GM12875 (cell line): ENCODE measurements at regions not wholly inside any gene's neighbourhood (a gene's known extent, or its start where the extent isn't known, plus 50 kb on each side); places are given as distances from the start of the nearest gene placed in this dataset.

Experiments
- H3K4me3 ChIP-seq: one replicate; pipeline ENCODE4 v1.5.1; 2011; ENCODE audit warnings: low read depth, low read length, control low read depth
- CTCF ChIP-seq: IDR thresholded peaks from 2 replicates; pipeline ENCODE4 v1.5.1; 2011; ENCODE audit warnings: low read depth, mild to moderate bottlenecking, control low read depth, inconsistent platforms, low read length, moderate library complexity, borderline replicate concordance; ENCODE audit not compliant: insufficient read depth

GRCh38 chr9:12272471-12273120, 420.6 kb upstream of the TYRP1 start:
- no peak for TF ChIP-seq CTCF

GRCh38 chr9:12274577-12274976, 418.6 kb upstream of the TYRP1 start:
- TF ChIP-seq CTCF, result no peak
- H3K4me3 ChIP-seq, result no peak overlapping the region

More at GRCh38 chr9:12272471-12273120, 420.6 kb upstream of the TYRP1 start:
- H3K4me3 ChIP-seq, result no peak overlapping the region

- no peak overlapping the region for H3K4me3 ChIP-seq
- no peak for TF ChIP-seq CTCF
Observed at GRCh38 chr9:12276505-12276904, 416.7 kb upstream of the TYRP1 start.

GRCh38 chr9:12289711-12290110, 403.5 kb upstream of the TYRP1 start:
- H3K4me3 ChIP-seq, result no peak overlapping the region
- no peak for TF ChIP-seq CTCF

GRCh38 chr9:12290166-12290869, 402.9 kb upstream of the TYRP1 start:
- no peak for TF ChIP-seq CTCF
- H3K4me3 ChIP-seq, result no peak overlapping the region

- TF ChIP-seq CTCF, result no peak
- H3K4me3 ChIP-seq, result no peak overlapping the region
Observed at GRCh38 chr9:12305211-12305610, 388.0 kb upstream of the TYRP1 start.

GRCh38 chr9:12314589-12314988, 378.6 kb upstream of the TYRP1 start:
- H3K4me3 ChIP-seq, result no peak overlapping the region
- no peak for TF ChIP-seq CTCF
